BE2C (cell line): ENCODE measurements at regions not wholly inside any gene's neighbourhood (a gene's known extent, or its start where the extent isn't known, plus 50 kb on each side); places are given as distances from the start of the nearest gene placed in this dataset.

Source experiments
- DNase-seq: peaks from one replicate; pipeline ENCODE4 v3.0.0-alpha.2; 2020
- H3K27me3 ChIP-seq: fragments of 250-450 bp; sonication (Bioruptor Pico); 2 replicates; pipeline ENCODE4 v1.5.1; 2020; ENCODE audit warnings: mild to moderate bottlenecking
- H3K36me3 ChIP-seq: fragments of 250-450 bp; sonication (Bioruptor Pico); 2 replicates; pipeline ENCODE4 v1.5.1; 2020; ENCODE audit warnings: mild to moderate bottlenecking
- H3K4me1 ChIP-seq: fragments of 250-450 bp; sonication (Bioruptor Pico); 2 replicates; pipeline ENCODE4 v1.5.1; 2020
- H3K4me3 ChIP-seq: 2 replicates; pipeline ENCODE4 v1.5.1; 2011; ENCODE audit warnings: low read depth, low read length
- H3K9me3 ChIP-seq: fragments of 250-450 bp; sonication (Bioruptor Pico); 2 replicates; pipeline ENCODE4 v1.5.1; 2020
- CTCF ChIP-seq: IDR thresholded peaks from 2 replicates; pipeline ENCODE4 v1.5.1; 2012; ENCODE audit warnings: mild to moderate bottlenecking, low read depth, low read length

GRCh38 chr4:83758285-83758684 lies 222.4 kb downstream of the GPAT3 start:
- Histone ChIP-seq H3K27me3 (no peaks in the 10 kb centered on the region), H3K4me1 (peaks cover 10% of the 10 kb centered on the region), H3K9me3 (no peaks in the 10 kb centered on the region), H3K4me3 (no peak overlapping the region), H3K36me3 (no peaks in the 10 kb centered on the region)
- DNase-seq = no peak
- no peak for TF ChIP-seq CTCF

- peak; percentile 82 for DNase-seq
- TF ChIP-seq CTCF = 0 out of 2 replicates have a peak, but pooled peaks have one; percentile 11
- H3K36me3 ChIP-seq = no peaks in the 10 kb centered on the region
These were observed 221.3 kb downstream of the GPAT3 start for GRCh38 chr4:83757121-83757621.

GRCh38 chr4:83753260-83753659 lies 217.4 kb downstream of the GPAT3 start:
- Histone ChIP-seq H3K4me3 (no peak overlapping the region), H3K4me1 (peaks cover 16% of the 10 kb centered on the region), H3K36me3 (no peaks in the 10 kb centered on the region), H3K27me3 (no peaks in the 10 kb centered on the region), H3K9me3 (no peaks in the 10 kb centered on the region)
- no peak for DNase-seq
- peak; percentile 20; the same call in 1 of the 2 replicates for TF ChIP-seq CTCF

More at GRCh38 chr4:83757121-83757621, 221.3 kb downstream of the GPAT3 start:
- peaks cover 10% of the 10 kb centered on the region for H3K4me1 ChIP-seq
- H3K9me3 ChIP-seq = no peaks in the 10 kb centered on the region
- H3K4me3 ChIP-seq = no peak overlapping the region
- H3K27me3 ChIP-seq = no peaks in the 10 kb centered on the region

- Histone ChIP-seq H3K36me3 (no peaks in the 10 kb centered on the region), H3K4me1 (peaks cover 8% of the 10 kb centered on the region; the same call in 1 of the 2 replicates), H3K27me3 (no peaks in the 10 kb centered on the region), H3K4me3 (no peak overlapping the region), H3K9me3 (no peaks in the 10 kb centered on the region)
- no peak for TF ChIP-seq CTCF
- peak; percentile 57 for DNase-seq
These were observed 215.5 kb downstream of the GPAT3 start for GRCh38 chr4:83751336-83751949.

GRCh38 chr4:83748711-83749110 lies 212.8 kb downstream of the GPAT3 start:
- H3K36me3 ChIP-seq = no peaks in the 10 kb centered on the region
- DNase-seq = no peak
- peaks cover 8% of the 10 kb centered on the region; the same call in 1 of the 2 replicates for H3K4me1 ChIP-seq
- H3K9me3 ChIP-seq = no peaks in the 10 kb centered on the region
- H3K4me3 ChIP-seq = no peak overlapping the region
- H3K27me3 ChIP-seq = no peaks in the 10 kb centered on the region
- no peak for TF ChIP-seq CTCF

GRCh38 chr4:83738895-83739294 lies 203.0 kb downstream of the GPAT3 start:
- Histone ChIP-seq H3K4me1 (no peaks in the 10 kb centered on the region), H3K27me3 (no peaks in the 10 kb centered on the region), H3K36me3 (no peaks in the 10 kb centered on the region), H3K9me3 (no peaks in the 10 kb centered on the region), H3K4me3 (no peak overlapping the region)
- no peak for TF ChIP-seq CTCF
- no peak for DNase-seq
